NCI-H2227 (cell line): ENCODE measurements at regions not wholly inside any gene's neighbourhood (a gene's known extent, or its start where the extent isn't known, plus 50 kb on each side); places are given as distances from the start of the nearest gene placed in this dataset.

ENCODE experiments used
- DNase-seq: peaks from one replicate; lab custom pipeline; 2025; ENCODE audit not compliant: unreplicated experiment; lab: John Stamatoyannopoulos, UW

DNA sequence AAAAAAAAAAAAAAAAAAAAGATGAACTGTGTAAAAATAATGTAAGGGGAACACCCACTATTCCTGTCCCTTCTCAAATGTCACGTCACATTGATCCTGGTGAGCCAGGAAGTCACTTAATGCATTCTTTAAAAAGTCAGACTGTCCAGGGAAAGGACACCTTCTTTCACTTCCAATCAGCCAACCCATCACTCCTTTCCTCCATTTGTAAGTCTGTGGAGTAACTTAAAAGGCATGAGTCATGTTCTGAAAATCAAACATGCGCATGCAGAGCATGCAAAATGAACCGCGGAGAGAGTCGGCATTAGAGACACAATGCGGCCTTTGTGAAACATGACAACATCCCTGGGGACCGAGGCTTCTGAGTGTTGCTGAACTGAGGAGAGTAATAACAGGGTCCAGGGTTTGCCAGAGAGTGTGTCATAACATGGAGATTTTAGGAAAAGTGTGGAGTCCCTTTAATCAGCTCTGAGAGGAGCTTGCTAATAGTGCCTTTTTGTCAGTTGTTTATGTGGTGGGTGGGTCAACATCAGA, 77.6 kb upstream of the SEMA6A start:
- peak; percentile 63 for DNase-seq

GRCh38 chr5:116651653-116652052, 77.0 kb upstream of the SEMA6A start:
- peak; percentile 6 for DNase-seq

GRCh38 chr5:116650964-116651363, 76.3 kb upstream of the SEMA6A start:
- no peak for DNase-seq

- DNase-seq: no peak
Measured at GRCh38 chr5:116650544-116650943, 75.9 kb upstream of the SEMA6A start.

DNA sequence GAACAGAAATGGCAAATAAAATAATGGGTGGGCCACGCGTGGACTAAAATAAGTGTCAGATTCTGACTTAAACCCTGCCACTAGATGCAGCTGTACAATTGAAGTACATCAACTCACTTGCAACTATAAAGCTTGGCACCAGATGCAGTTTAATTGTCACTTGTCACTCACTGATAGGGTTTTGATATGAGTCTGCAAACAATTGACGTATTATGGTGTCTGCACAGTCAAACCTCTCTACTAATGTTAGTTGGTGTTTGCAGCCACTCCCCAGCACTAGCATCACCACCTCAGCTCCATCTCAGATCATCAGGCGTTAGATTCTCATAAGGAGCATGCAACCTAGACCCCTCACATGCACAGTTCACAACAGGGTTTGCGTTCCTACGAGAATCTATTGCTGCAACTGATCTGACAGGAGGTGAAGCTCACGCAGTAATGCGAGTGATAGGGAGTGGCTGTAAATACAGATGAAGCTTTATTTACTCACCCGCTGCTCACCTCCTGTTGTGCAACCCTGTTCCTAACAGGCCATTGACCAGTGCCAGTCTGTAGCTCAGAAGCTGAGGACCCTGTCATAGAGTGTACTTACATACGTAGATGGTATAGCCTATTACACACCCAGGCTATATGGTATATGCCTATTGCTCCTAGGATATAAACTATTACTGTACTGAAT, 72.1 kb upstream of the SEMA6A start:
- no peak for DNase-seq

- no peak for DNase-seq
Measured at GRCh38 chr5:116645627-116646026, 71.0 kb upstream of the SEMA6A start.

DNA sequence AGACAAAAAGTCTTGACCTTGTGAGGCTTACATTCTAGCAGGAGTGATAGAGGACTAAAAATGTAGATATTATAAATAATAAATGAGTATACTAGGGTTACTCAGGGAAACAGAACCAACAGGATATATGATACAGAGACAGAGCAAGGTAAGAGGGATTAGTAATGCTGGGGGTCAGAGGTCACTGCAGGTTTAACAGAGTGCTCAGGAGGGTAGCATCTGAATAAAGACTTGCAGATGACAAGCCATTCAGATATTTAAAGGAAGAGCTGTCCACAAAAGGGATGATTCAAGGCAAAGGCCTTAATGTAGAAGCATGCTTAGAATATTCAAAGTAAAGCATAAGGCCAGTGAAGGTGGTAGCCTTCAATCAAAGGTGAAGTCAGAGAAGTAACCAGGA, 65.6 kb upstream of the SEMA6A start:
- no peak for DNase-seq

DNA sequence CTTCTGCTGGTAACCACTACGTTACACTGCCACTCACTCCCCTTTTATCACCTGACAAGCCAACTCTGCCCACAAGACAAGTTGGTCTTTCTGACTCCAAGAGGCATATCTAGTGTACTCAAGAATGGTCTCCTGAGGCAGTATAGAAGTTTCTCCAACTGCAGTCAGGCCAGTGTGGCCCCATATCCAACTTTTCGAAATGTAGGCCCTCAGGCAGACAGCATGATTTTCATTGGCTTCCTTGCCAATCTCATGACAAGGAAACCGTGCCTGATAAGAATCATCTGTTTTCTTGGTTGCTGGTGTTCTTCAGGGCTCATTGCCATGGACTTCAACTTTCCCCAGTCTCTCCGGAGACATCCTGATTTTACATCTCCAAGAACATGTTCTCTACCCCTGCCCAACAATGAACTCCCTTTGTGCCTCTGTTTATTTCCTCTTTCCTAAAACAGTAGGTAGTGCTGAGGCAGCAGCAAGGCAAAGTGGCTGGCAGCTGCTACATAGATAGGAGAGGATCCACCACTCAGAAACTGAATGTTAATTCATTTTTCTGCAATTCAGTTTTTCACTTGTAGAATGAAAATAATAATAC, 62.6 kb upstream of the SEMA6A start:
- DNase-seq: no peak

DNA sequence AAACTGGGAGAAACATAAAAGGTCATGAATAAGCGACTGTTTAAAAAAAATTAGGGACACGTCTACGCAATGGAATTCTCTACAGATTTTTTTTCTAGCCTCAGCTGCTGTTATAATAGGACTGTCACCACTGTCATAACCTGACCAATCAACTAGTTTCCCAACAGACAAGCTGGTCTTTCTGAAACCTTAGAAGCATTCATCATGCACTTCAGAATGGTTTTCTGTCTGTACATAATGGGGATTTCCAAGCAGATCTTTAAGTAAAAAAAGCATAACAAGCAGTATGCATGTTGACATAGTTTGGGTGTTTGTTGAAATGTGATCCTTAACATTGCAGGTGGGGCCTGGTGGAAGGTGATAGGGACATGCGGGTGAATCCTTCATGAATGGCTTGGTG, 58.3 kb upstream of the SEMA6A start:
- no peak for DNase-seq

GRCh38 chr5:116631147-116631546, 56.5 kb upstream of the SEMA6A start:
- DNase-seq: no peak

DNA sequence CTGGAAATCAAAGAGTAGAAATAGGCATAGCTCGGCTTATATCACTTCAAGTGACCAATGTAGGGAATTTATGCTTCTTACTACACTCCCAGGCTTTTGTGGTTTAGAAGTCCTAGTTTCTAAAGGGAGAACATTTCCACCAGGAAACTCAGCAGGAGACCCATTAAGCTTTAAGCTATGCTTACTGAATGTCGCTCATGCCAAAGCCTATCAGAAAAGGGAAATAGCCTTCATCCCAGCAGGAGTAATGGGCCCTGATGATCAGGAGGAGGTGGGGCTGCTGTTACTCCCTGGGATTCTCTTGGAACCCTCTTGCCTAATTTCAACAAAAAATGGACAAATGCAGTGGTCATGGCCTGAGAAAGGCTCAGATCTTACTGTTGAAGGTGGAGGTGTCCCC, 54.5 kb upstream of the SEMA6A start:
- no peak for DNase-seq

- DNase-seq: no peak
Measured at GRCh38 chr5:116626945-116627679, 52.5 kb upstream of the SEMA6A start.

- peak; percentile 53 for DNase-seq
Measured at GRCh38 chr5:116626272-116626723, 51.7 kb upstream of the SEMA6A start.
